Transverse colon (tissue), 4 donors: ENCODE measurements at regions not wholly inside any gene's neighbourhood (a gene's known extent, or its start where the extent isn't known, plus 50 kb on each side); places are given as distances from the start of the nearest gene placed in this dataset.

Experiments
- DNase-seq: peaks from one replicate; pipeline ENCODE4 v3.0.0-alpha.2; 2019
- H3K27ac ChIP-seq, 4 donors: fragments of 200-600 bp; sonication (generic); 2 replicates each; pipeline ENCODE4 v1.5.1; 2016 to 2018; ENCODE audit warnings: inconsistent platforms in 4 of 4
- H3K27me3 ChIP-seq: fragments of 200-600 bp; sonication (generic); 2 replicates; pipeline ENCODE4 v1.5.1; 2017; ENCODE audit warnings: inconsistent platforms
- H3K36me3 ChIP-seq, 4 donors: fragments of 200-600 bp; sonication (generic); 2 replicates each; pipeline ENCODE4 v1.5.1; 2017 to 2019; ENCODE audit warnings: inconsistent platforms in 4 of 4
- H3K4me1 ChIP-seq, 4 donors: fragments of 200-600 bp; sonication (generic); 2 replicates each; pipeline ENCODE4 v1.5.1; 2017 to 2020; ENCODE audit warnings: inconsistent platforms in 4 of 4
- H3K4me3 ChIP-seq, 4 donors: fragments of 200-600 bp; sonication (generic); 1 replicate in 1 of 4; 2 replicates in 3 of 4; pipeline versions ENCODE4 v1.5.1 to v1.6.1; 2017 to 2019; ENCODE audit warnings: inconsistent platforms in 4 of 4
- H3K9me3 ChIP-seq, 2 donors: fragments of 200-600 bp; sonication (generic); 2 replicates each; pipeline ENCODE4 v1.5.1; 2017 to 2019; ENCODE audit warnings: inconsistent platforms in 2 of 2
- CTCF ChIP-seq, 5 experiments: fragments of 200-600 bp in 3 of 5; fragments of 450-650 bp in 2 of 5; sonication (generic) in 3 of 5; IDR thresholded peaks; 1 replicate in 2 of 5; 2 replicates in 3 of 5; pipeline ENCODE4 v1.5.1; 2016 to 2017; ENCODE audit warnings: antibody characterized with exemption in 5 of 5, inconsistent platforms in 3 of 5, mild to moderate bottlenecking in 2 of 5, moderate library complexity in 1 of 5
- EP300 ChIP-seq: sonication (generic); formaldehyde crosslinking; IDR thresholded peaks from one replicate; pipeline ENCODE4 v1.6.1; 2017; ENCODE audit warnings: antibody characterized with exemption, low read depth
- POLR2A ChIP-seq: fragments of 450-650 bp; IDR thresholded peaks from one replicate; pipeline ENCODE4 v1.6.1; 2016; ENCODE audit warnings: antibody characterized with exemption, mild to moderate bottlenecking, moderate library complexity
- POLR2AphosphoS5 ChIP-seq, 3 donors: sonication (generic); formaldehyde crosslinking; IDR thresholded peaks; one replicate each; pipeline ENCODE4 v1.6.1; 2016; ENCODE audit warnings: antibody characterized with exemption in 3 of 3
- WGBS, 2 donors: methylation state at CpG; one replicate each; pipeline ENCODE4 v1.1.5; 2018; ENCODE audit warnings: low coverage in 1 of 2; 5-methylcytosine and 5-hydroxymethylcytosine counted together
- in situ Hi-C, 4 donors: fragments of 200-750 bp; cut with MboI; loops; one replicate each; pipeline versions ENCODE4 v1.15.0 to v1.15.1; 2017; ENCODE audit warnings: low sequenced_read_pairs in 3 of 4, low pct_ligation_motif_present in 1 of 4, low pct_unique_long_range_greater_than_20kb in 1 of 4
- intact Hi-C: fragments of 100-400 bp; cut with DNase I; formaldehyde crosslinking; loops from one replicate; pipeline ENCODE4 v1.15.1; 2023; ENCODE audit warnings: low total_unique reads

- in situ Hi-C loops (no loop called here), intact Hi-C loops (no loop called here)
- TF ChIP-seq CTCF (IDR thresholded peaks at IDR 0.05): no peak
- TF ChIP-seq EP300: no peak
- no peak for TF ChIP-seq POLR2A
- TF ChIP-seq POLR2AphosphoS5 (IDR thresholded peaks at IDR 0.05): no peak
- H3K9me3 ChIP-seq: no peaks in the 10 kb centered on the region
- H3K4me3 ChIP-seq: no peak overlapping the region
- H3K27ac ChIP-seq: no peak overlapping the region
- H3K27me3 ChIP-seq: no peaks in the 10 kb centered on the region
- 14 to 82% methylated on average over 1 to 4 of the region's 4 CpGs for WGBS, 2 donors
- no peaks in the 10 kb centered on the region for H3K36me3 ChIP-seq
- no peak for DNase-seq
- no peaks in the 10 kb centered on the region for H3K4me1 ChIP-seq
Measured at GRCh38 chr7:120055300-120055699, 217.7 kb upstream of the KCND2 start.

GRCh38 chr7:120056227-120056626 lies 216.7 kb upstream of the KCND2 start:
- WGBS, 2 donors: 78% methylated on average over 4 of the region's 4 CpGs; no CpG with 5 or more reads in 1 of the 2 donors
- no peak for DNase-seq
- H3K36me3 ChIP-seq: no peaks in the 10 kb centered on the region
- in situ Hi-C loops (no loop called here), intact Hi-C loops (no loop called here)
- H3K27me3 ChIP-seq: no peaks in the 10 kb centered on the region
- TF ChIP-seq POLR2AphosphoS5 (IDR thresholded peaks at IDR 0.05): no peak
- no peak for TF ChIP-seq CTCF (IDR thresholded peaks at IDR 0.05)
- no peak for TF ChIP-seq EP300
- TF ChIP-seq POLR2A: no peak
- H3K9me3 ChIP-seq: no peaks in the 10 kb centered on the region
- H3K4me1 ChIP-seq: no peaks in the 10 kb centered on the region
- H3K27ac ChIP-seq: no peak overlapping the region
- no peak overlapping the region for H3K4me3 ChIP-seq

GRCh38 chr7:120059641-120060040 lies 213.3 kb upstream of the KCND2 start:
- Histone ChIP-seq H3K27ac (no peak overlapping the region), H3K4me3 (no peak overlapping the region), H3K9me3 (no peaks in the 10 kb centered on the region), H3K27me3 (no peaks in the 10 kb centered on the region), H3K4me1 (no peaks in the 10 kb centered on the region), H3K36me3 (no peaks in the 10 kb centered on the region)
- DNase-seq: no peak
- no peak for TF ChIP-seq EP300
- no peak for TF ChIP-seq CTCF (IDR thresholded peaks at IDR 0.05)
- intact Hi-C loops: no loop called here
- in situ Hi-C loops: no loop called here
- 70% methylated on average over 1 of the region's 1 CpG; no CpG with 5 or more reads in 1 of the 2 donors for WGBS, 2 donors

- no peak overlapping the region for H3K27ac ChIP-seq
- in situ Hi-C loops (no loop called here), intact Hi-C loops (no loop called here)
- WGBS, 2 donors: 75 to 100% methylated on average over 2 to 4 of the region's 4 CpGs
- H3K4me3 ChIP-seq: no peak overlapping the region
- no peak for TF ChIP-seq POLR2AphosphoS5 (IDR thresholded peaks at IDR 0.05)
- no peak for TF ChIP-seq POLR2A
- TF ChIP-seq EP300: no peak
- no peak for TF ChIP-seq CTCF (IDR thresholded peaks at IDR 0.05)
- DNase-seq: no peak
- no peaks in the 10 kb centered on the region for H3K36me3 ChIP-seq
- H3K27me3 ChIP-seq: no peaks in the 10 kb centered on the region
- H3K9me3 ChIP-seq: no peaks in the 10 kb centered on the region
- H3K4me1 ChIP-seq: no peaks in the 10 kb centered on the region
Measured at GRCh38 chr7:120060281-120060680, 212.7 kb upstream of the KCND2 start.
